ENCODE measurements at regions not wholly inside any gene's neighbourhood (a gene's known extent, or its start where the extent isn't known, plus 50 kb on each side); places are given as distances from the start of the nearest gene placed in this dataset.

DNA sequence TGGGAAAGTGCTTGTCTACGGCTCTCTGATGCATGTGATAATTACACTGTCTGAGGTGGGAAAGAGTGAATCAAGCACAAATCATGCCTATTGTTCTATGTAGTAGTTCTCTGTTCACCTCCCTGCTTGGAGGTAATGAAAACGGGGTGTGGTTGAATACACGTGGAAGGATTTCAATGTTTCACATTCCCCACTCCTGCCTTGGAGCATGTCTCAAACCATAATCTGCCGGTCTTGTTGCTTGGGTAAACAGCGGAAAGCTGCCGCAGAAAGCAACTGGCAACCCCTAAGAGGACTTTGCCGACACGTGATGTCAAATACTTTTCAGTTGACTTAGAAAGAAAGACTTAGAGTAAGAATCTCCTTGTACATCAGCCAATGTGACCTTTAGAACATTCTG lies 63.5 kb upstream of the MOCS2 start:
- Histone ChIP-seq H3K4me1 (no peaks in the 10 kb centered on the region), H3K4me3 (replicated peaks in 1 of 3) (no peak overlapping the region), H3K9me3 (no peaks in the 10 kb centered on the region), H3K36me3 (no peaks in the 10 kb centered on the region), H3K27ac (no peak overlapping the region), H3K27me3 (no peaks in the 10 kb centered on the region)
- DNase-seq: no peak
- WGBS, 2 donors: 62 to 72% methylated on average over 8 of the region's 8 CpGs
- TF ChIP-seq, protein P1, sequence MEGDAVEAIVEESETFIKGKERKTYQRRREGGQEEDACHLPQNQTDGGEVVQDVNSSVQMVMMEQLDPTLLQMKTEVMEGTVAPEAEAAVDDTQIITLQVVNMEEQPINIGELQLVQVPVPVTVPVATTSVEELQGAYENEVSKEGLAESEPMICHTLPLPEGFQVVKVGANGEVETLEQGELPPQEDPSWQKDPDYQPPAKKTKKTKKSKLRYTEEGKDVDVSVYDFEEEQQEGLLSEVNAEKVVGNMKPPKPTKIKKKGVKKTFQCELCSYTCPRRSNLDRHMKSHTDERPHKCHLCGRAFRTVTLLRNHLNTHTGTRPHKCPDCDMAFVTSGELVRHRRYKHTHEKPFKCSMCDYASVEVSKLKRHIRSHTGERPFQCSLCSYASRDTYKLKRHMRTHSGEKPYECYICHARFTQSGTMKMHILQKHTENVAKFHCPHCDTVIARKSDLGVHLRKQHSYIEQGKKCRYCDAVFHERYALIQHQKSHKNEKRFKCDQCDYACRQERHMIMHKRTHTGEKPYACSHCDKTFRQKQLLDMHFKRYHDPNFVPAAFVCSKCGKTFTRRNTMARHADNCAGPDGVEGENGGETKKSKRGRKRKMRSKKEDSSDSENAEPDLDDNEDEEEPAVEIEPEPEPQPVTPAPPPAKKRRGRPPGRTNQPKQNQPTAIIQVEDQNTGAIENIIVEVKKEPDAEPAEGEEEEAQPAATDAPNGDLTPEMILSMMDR (IDR thresholded peaks at IDR 0.05): no peak
- TF ChIP-seq POLR2A (IDR thresholded peaks at IDR 0.05): no peak
- intact Hi-C loops (cut with DNase I): loop anchor here (10.0 kb wide), 1 partner anchor 262 kb away; no protein-coding TSS in a partner anchor

DNA sequence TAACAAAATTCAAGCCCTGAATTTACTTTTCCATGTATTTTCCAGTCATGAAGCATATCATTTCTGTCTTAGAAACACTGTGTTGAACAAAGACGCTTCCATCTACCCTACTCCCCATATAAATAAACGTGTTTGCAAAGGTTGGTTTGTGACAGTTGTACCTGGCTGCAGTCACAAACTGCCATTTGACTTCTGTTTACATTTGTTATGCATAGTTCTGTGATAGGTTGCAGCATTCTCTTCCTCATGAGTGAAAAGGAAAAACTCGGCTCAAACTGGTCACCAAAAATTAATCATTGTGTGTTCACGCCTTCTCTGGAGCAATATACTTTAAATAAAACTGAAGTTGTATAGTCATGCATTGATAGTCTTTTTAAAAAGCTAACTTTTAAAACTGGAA lies 69.3 kb upstream of the MOCS2 start:
- no peaks in the 10 kb centered on the region for H3K4me1 ChIP-seq
- no peaks in the 10 kb centered on the region for H3K27me3 ChIP-seq
- no peak for TF ChIP-seq POLR2A (IDR thresholded peaks at IDR 0.05)
- TF ChIP-seq, protein P1 (IDR thresholded peaks at IDR 0.05): no peak
- no peaks in the 10 kb centered on the region for H3K36me3 ChIP-seq
- H3K4me3 ChIP-seq (replicated peaks in 1 of 3): no peak overlapping the region
- WGBS, 2 donors: 80% methylated on average over 4 of the region's 4 CpGs
- H3K9me3 ChIP-seq: no peaks in the 10 kb centered on the region
- intact Hi-C loops (cut with DNase I): loop anchor here (10.0 kb wide), 1 partner anchor 256 kb away; no protein-coding TSS in a partner anchor
- DNase-seq: no peak
- H3K27ac ChIP-seq: no peak overlapping the region

DNA sequence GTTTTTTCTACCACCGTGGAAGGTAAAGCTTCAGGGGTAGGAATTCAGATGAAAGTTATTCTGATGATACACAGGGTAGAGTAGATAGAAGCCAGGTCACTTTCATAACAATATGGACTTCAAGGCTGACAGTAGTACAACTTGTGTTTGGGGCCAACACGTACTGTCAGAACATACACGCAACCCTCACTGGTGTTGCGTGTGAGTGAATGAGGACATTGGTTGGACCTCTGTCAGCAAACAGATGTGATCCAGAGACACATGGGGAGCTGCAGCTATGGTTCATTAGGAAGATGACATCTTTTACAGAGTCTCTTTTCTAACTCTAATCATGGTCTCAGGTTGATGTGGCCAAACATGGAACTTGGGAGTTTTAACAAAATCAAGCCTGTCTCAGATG lies 70.1 kb upstream of the MOCS2 start:
- 89 to 90% methylated on average over 4 of the region's 4 CpGs for WGBS, 2 donors
- Histone ChIP-seq H3K9me3 (no peaks in the 10 kb centered on the region), H3K27me3 (no peaks in the 10 kb centered on the region), H3K4me3 (replicated peaks in 1 of 3) (no peak overlapping the region), H3K27ac (no peak overlapping the region), H3K36me3 (no peaks in the 10 kb centered on the region), H3K4me1 (no peaks in the 10 kb centered on the region)
- DNase-seq: no peak
- intact Hi-C loops (cut with DNase I): loop anchor here (10.0 kb wide), 1 partner anchor 255 kb away; no protein-coding TSS in a partner anchor
- TF ChIP-seq POLR2A (IDR thresholded peaks at IDR 0.05): no peak
- TF ChIP-seq, protein P1 (IDR thresholded peaks at IDR 0.05): no peak

DNA sequence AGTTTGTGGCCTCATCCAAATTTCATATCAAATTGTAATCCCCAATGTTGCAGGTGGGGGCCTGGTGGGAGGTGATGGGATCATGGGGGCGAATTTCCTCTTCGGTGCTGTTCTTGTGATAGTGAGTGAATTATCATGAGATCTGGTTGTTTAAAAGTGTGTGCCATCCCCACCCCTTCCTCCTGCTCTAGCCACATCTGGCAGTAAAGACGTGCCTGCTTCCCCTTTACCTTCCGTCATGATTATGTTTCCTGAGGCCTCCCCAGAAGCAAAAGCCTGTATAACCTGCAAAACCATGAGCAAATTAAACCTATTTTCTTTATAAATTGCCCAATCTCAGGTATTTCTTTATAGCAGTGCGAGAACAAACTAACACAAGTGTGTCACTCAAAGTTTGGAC lies 71.0 kb upstream of the MOCS2 start:
- WGBS, 2 donors: 80 to 83% methylated on average over 5 of the region's 5 CpGs
- TF ChIP-seq POLR2A (IDR thresholded peaks at IDR 0.05): no peak
- TF ChIP-seq, protein P1 (IDR thresholded peaks at IDR 0.05): no peak

DNA sequence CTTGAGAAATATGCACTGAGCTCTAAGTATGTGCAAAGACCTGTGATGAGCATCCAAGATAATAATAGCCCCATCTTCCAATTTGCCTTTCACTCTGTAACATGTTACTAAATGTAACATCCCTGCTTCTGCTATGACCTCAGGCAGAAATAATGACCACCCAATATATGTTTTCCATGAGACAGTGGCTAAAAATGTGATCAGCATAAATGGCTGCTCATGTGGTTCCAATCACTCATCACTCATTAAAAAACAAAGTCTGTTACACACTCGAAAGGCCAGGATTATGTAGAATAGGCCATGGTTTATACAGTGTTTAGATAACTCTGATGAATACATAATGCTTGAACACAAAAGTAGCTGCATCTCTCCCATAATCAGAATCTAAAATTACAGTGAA lies 71.4 kb upstream of the MOCS2 start:
- no peaks in the 10 kb centered on the region for H3K27me3 ChIP-seq
- H3K27ac ChIP-seq: no peak overlapping the region
- no peaks in the 10 kb centered on the region for H3K4me1 ChIP-seq
- intact Hi-C loops (cut with DNase I): no loop called here
- H3K9me3 ChIP-seq: no peaks in the 10 kb centered on the region
- no peaks in the 10 kb centered on the region for H3K36me3 ChIP-seq
- no peak overlapping the region for H3K4me3 ChIP-seq (replicated peaks in 1 of 3)
- TF ChIP-seq POLR2A (IDR thresholded peaks at IDR 0.05): no peak
- TF ChIP-seq, protein P1 (IDR thresholded peaks at IDR 0.05): no peak
- no peak for DNase-seq
- 80 to 82% methylated on average over 1 of the region's 1 CpG for WGBS, 2 donors

More for the DNA sequence above, 71.0 kb upstream of the MOCS2 start:
- Histone ChIP-seq H3K36me3 (no peaks in the 10 kb centered on the region), H3K9me3 (no peaks in the 10 kb centered on the region), H3K4me3 (replicated peaks in 1 of 3) (no peak overlapping the region), H3K27ac (no peak overlapping the region), H3K4me1 (no peaks in the 10 kb centered on the region), H3K27me3 (no peaks in the 10 kb centered on the region)
- intact Hi-C loops (cut with DNase I): no loop called here
- DNase-seq: no peak
